Suprapubic skin (tissue), 4 donors: ENCODE measurements at regions not wholly inside any gene's neighbourhood (a gene's known extent, or its start where the extent isn't known, plus 50 kb on each side); places are given as distances from the start of the nearest gene placed in this dataset.

ENCODE experiments used
- POLR2A ChIP-seq, 2 donors: fragments of 450-650 bp; IDR thresholded peaks; one replicate each; pipeline ENCODE4 v1.6.1; 2017; ENCODE audit warnings: antibody characterized with exemption in 2 of 2, mild to moderate bottlenecking in 2 of 2, moderate library complexity in 2 of 2
- POLR2AphosphoS5 ChIP-seq, 3 donors: sonication (generic); formaldehyde crosslinking; IDR thresholded peaks; one replicate each; pipeline ENCODE4 v1.6.1; 2017; ENCODE audit warnings: antibody characterized with exemption in 3 of 3
- TF ChIP-seq, protein P1 (sequence below), 2 donors: fragments of 200-600 bp in 1 of 2; fragments of 450-650 bp in 1 of 2; sonication (generic) in 1 of 2; IDR thresholded peaks; one replicate each; pipeline ENCODE4 v1.5.1; 2016 to 2019; ENCODE audit warnings: antibody characterized with exemption in 2 of 2, mild to moderate bottlenecking in 1 of 2, moderate library complexity in 1 of 2

DNA sequence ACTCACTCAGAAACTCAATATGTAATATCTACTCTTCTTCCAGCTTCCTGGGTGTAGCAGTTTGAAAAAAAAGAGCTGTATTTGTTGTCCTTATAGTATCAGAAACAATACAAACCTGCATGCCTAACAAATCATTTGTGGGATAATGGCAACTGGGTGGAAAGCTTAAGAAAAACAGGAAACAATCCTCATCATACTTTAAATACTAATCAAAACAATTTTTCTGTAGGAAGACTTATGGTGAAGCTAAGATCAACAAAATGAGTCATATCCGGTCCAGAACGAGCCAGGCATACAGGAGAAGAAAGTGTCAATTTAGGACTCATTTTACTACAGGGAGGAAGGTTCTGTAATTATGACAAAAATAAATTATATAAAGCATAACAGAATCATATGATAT, 181.8 kb upstream of the ADGRL4 start:
- TF ChIP-seq POLR2AphosphoS5 (IDR thresholded peaks at IDR 0.05), result no peak
- TF ChIP-seq, protein P1, sequence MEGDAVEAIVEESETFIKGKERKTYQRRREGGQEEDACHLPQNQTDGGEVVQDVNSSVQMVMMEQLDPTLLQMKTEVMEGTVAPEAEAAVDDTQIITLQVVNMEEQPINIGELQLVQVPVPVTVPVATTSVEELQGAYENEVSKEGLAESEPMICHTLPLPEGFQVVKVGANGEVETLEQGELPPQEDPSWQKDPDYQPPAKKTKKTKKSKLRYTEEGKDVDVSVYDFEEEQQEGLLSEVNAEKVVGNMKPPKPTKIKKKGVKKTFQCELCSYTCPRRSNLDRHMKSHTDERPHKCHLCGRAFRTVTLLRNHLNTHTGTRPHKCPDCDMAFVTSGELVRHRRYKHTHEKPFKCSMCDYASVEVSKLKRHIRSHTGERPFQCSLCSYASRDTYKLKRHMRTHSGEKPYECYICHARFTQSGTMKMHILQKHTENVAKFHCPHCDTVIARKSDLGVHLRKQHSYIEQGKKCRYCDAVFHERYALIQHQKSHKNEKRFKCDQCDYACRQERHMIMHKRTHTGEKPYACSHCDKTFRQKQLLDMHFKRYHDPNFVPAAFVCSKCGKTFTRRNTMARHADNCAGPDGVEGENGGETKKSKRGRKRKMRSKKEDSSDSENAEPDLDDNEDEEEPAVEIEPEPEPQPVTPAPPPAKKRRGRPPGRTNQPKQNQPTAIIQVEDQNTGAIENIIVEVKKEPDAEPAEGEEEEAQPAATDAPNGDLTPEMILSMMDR (IDR thresholded peaks at IDR 0.05), result no peak
- TF ChIP-seq POLR2A (IDR thresholded peaks at IDR 0.05), result no peak
